GM18520 (cell line): ENCODE measurements at regions not wholly inside any gene's neighbourhood (a gene's known extent, or its start where the extent isn't known, plus 50 kb on each side); places are given as distances from the start of the nearest gene placed in this dataset.

Experiments used
- ATAC-seq: cut with Tn5 transposase; IDR thresholded peaks from one replicate; pipeline ENCODE4 v1.9.1; 2021; ENCODE audit not compliant: unreplicated experiment

- ATAC-seq: no peak
Observed at GRCh38 chr12:97321621-97322020, 141.0 kb upstream of the RMST start.

GRCh38 chr12:97322388-97322787, 140.2 kb upstream of the RMST start:
- ATAC-seq: no peak

- ATAC-seq: no peak
Observed at GRCh38 chr12:97323154-97323553, 139.4 kb upstream of the RMST start.

- no peak for ATAC-seq
Observed at GRCh38 chr12:97324471-97324870, 138.1 kb upstream of the RMST start.

GRCh38 chr12:97335115-97335514, 127.5 kb upstream of the RMST start:
- no peak for ATAC-seq

GRCh38 chr12:97336900-97337751, 125.5 kb upstream of the RMST start:
- ATAC-seq: peak; percentile 56

- no peak for ATAC-seq
Observed at GRCh38 chr12:97342130-97342529, 120.5 kb upstream of the RMST start.

GRCh38 chr12:97347956-97348355, 114.6 kb upstream of the RMST start:
- no peak for ATAC-seq

- ATAC-seq: no peak
Observed at GRCh38 chr12:97358361-97358760, 104.2 kb upstream of the RMST start.

GRCh38 chr12:97359021-97359690, 103.4 kb upstream of the RMST start:
- ATAC-seq: no peak

- no peak for ATAC-seq
Observed at GRCh38 chr12:97363693-97364092, 98.9 kb upstream of the RMST start.

- ATAC-seq: no peak
Observed at GRCh38 chr12:97368462-97369163, 94.0 kb upstream of the RMST start.

GRCh38 chr12:97375310-97375709, 87.3 kb upstream of the RMST start:
- ATAC-seq: no peak

- no peak for ATAC-seq
Observed at GRCh38 chr12:97380440-97380839, 82.2 kb upstream of the RMST start.

- no peak for ATAC-seq
Observed at GRCh38 chr12:97385121-97385520, 77.5 kb upstream of the RMST start.

- no peak for ATAC-seq
Observed at GRCh38 chr12:97386133-97386581, 76.4 kb upstream of the RMST start.

- ATAC-seq: no peak
Observed at GRCh38 chr12:97387844-97388243, 74.8 kb upstream of the RMST start.

GRCh38 chr12:97394657-97395056, 67.9 kb upstream of the RMST start:
- ATAC-seq: no peak

GRCh38 chr12:97397008-97397407, 65.6 kb upstream of the RMST start:
- ATAC-seq: no peak

- ATAC-seq: no peak
Observed at GRCh38 chr12:97398704-97399103, 63.9 kb upstream of the RMST start.

- peak; percentile 34 for ATAC-seq
Observed at GRCh38 chr12:97404093-97404492, 58.5 kb upstream of the RMST start.

GRCh38 chr12:97404543-97404942, 58.1 kb upstream of the RMST start:
- peak; percentile 79 for ATAC-seq
